MM.1S (cell line): ENCODE measurements at regions not wholly inside any gene's neighbourhood (a gene's known extent, or its start where the extent isn't known, plus 50 kb on each side); places are given as distances from the start of the nearest gene placed in this dataset.

Experiments
- EZH2 ChIP-seq: fragments of 300-600 bp; sonication (generic); optimal IDR thresholded peaks from 2 replicates; pipeline ENCODE3; 2017; ENCODE audit warnings: low read depth, mild to moderate bottlenecking, antibody characterized with exemption, low read length, mixed read lengths
- TF ChIP-seq, protein P1 (sequence below): fragments of 300-600 bp; sonication (generic); IDR thresholded peaks from 2 replicates; pipeline ENCODE4 v1.5.1; 2016; ENCODE audit warnings: antibody characterized with exemption, low read length, mixed read lengths

DNA sequence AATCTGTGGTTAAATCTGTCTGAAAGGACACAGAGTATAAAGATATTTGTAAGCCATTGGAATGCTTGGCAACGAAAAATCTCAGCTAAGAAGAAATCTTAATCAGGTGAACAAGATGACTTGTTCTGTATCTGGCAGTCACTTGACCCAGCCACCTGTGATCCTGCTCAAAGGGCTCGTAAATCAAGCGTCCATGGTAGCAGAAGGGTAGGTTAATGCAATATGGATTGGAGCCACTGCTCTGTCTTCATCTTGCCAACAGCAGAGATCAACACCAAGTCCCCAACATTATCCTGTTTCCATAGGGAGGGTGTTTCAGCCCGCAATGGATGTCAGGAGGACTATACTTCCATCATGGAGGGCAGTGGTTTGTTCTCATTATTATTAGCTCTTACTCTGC lies 378.4 kb downstream of the CDH7 start:
- TF ChIP-seq, protein P1, sequence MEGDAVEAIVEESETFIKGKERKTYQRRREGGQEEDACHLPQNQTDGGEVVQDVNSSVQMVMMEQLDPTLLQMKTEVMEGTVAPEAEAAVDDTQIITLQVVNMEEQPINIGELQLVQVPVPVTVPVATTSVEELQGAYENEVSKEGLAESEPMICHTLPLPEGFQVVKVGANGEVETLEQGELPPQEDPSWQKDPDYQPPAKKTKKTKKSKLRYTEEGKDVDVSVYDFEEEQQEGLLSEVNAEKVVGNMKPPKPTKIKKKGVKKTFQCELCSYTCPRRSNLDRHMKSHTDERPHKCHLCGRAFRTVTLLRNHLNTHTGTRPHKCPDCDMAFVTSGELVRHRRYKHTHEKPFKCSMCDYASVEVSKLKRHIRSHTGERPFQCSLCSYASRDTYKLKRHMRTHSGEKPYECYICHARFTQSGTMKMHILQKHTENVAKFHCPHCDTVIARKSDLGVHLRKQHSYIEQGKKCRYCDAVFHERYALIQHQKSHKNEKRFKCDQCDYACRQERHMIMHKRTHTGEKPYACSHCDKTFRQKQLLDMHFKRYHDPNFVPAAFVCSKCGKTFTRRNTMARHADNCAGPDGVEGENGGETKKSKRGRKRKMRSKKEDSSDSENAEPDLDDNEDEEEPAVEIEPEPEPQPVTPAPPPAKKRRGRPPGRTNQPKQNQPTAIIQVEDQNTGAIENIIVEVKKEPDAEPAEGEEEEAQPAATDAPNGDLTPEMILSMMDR: no peak
- TF ChIP-seq EZH2: no peak
